HG03520 (cell line): ENCODE measurements at regions not wholly inside any gene's neighbourhood (a gene's known extent, or its start where the extent isn't known, plus 50 kb on each side); places are given as distances from the start of the nearest gene placed in this dataset.
"Not testable (repeated sequence)": the region's sequence is repeated elsewhere in the genome, so short reads cannot be mapped to it uniquely, and the experiment has no call there.

ENCODE experiments used
- ATAC-seq: cut with Tn5 transposase; IDR thresholded peaks from one replicate; pipeline ENCODE4 v1.9.1; 2021; ENCODE audit warnings: mild to moderate bottlenecking, moderate library complexity; ENCODE audit not compliant: unreplicated experiment

GRCh38 chr4:57364255-57364654 is 254.1 kb upstream of the IGFBP7 start:
- no peak for ATAC-seq

- no peak for ATAC-seq
Measured at GRCh38 chr4:57363346-57363745, 253.2 kb upstream of the IGFBP7 start.

GRCh38 chr4:57360681-57361080 is 250.5 kb upstream of the IGFBP7 start:
- no peak for ATAC-seq

GRCh38 chr4:57355101-57355665 is 245.0 kb upstream of the IGFBP7 start:
- ATAC-seq, result no peak

- ATAC-seq, result no peak
Measured at GRCh38 chr4:57351731-57352130, 241.5 kb upstream of the IGFBP7 start.

- no peak for ATAC-seq
Measured at GRCh38 chr4:57344296-57344695, 234.1 kb upstream of the IGFBP7 start.

GRCh38 chr4:57342411-57342810 is 232.2 kb upstream of the IGFBP7 start:
- no peak for ATAC-seq

GRCh38 chr4:57338861-57339260 is 228.7 kb upstream of the IGFBP7 start:
- not testable (repeated sequence) for ATAC-seq

- no peak for ATAC-seq
Measured at GRCh38 chr4:57333684-57334083, 223.5 kb upstream of the IGFBP7 start.

- ATAC-seq, result no peak
Measured at GRCh38 chr4:57331959-57332358, 221.8 kb upstream of the IGFBP7 start.

- no peak for ATAC-seq
Measured at GRCh38 chr4:57329279-57329678, 219.1 kb upstream of the IGFBP7 start.

- ATAC-seq, result no peak
Measured at GRCh38 chr4:57324673-57325307, 214.6 kb upstream of the IGFBP7 start.

GRCh38 chr4:57320849-57321248 is 210.7 kb upstream of the IGFBP7 start:
- no peak for ATAC-seq

GRCh38 chr4:57320217-57320616 is 210.0 kb upstream of the IGFBP7 start:
- ATAC-seq, result no peak

- ATAC-seq, result no peak
Measured at GRCh38 chr4:57318703-57319102, 208.5 kb upstream of the IGFBP7 start.

GRCh38 chr4:57314636-57315035 is 204.5 kb upstream of the IGFBP7 start:
- no peak for ATAC-seq

- no peak for ATAC-seq
Measured at GRCh38 chr4:57312296-57312695, 202.1 kb upstream of the IGFBP7 start.

GRCh38 chr4:57309658-57310057 is 199.5 kb upstream of the IGFBP7 start:
- ATAC-seq, result no peak

- no peak for ATAC-seq
Measured at GRCh38 chr4:57308301-57308700, 198.1 kb upstream of the IGFBP7 start.

- no peak for ATAC-seq
Measured at GRCh38 chr4:57305836-57306235, 195.7 kb upstream of the IGFBP7 start.

- ATAC-seq, result no peak
Measured at GRCh38 chr4:57303012-57303751, 193.0 kb upstream of the IGFBP7 start.

GRCh38 chr4:57300300-57300699 is 190.1 kb upstream of the IGFBP7 start:
- not testable (repeated sequence) for ATAC-seq
